IPS-20b (cell line): ENCODE measurements at regions not wholly inside any gene's neighbourhood (a gene's known extent, or its start where the extent isn't known, plus 50 kb on each side); places are given as distances from the start of the nearest gene placed in this dataset.

Experiments
- H3K27ac ChIP-seq: one replicate; pipeline ENCODE4 v1.5.1; 2013; ENCODE audit warnings: low read length
- H3K27me3 ChIP-seq: 2 replicates; pipeline ENCODE4 v1.6.1; 2013; ENCODE audit warnings: mild to moderate bottlenecking, low read length, inconsistent platforms; ENCODE audit not compliant: insufficient read depth
- H3K36me3 ChIP-seq: 2 replicates; pipeline ENCODE4 v1.6.1; 2013; ENCODE audit warnings: low read depth, mild to moderate bottlenecking, inconsistent platforms, low read length, moderate library complexity; ENCODE audit not compliant: insufficient read depth
- H3K4me1 ChIP-seq: 2 replicates; pipeline ENCODE4 v1.6.1; 2013; ENCODE audit warnings: mild to moderate bottlenecking, control low read depth, inconsistent platforms, low read length, moderate library complexity; ENCODE audit not compliant: insufficient read depth
- H3K4me3 ChIP-seq: 2 replicates; pipeline ENCODE4 v1.5.1; 2013; ENCODE audit warnings: mild to moderate bottlenecking, low read length, inconsistent platforms
- H3K9ac ChIP-seq: 2 replicates; pipeline ENCODE4 v1.6.1; 2013; ENCODE audit warnings: low read depth, mild to moderate bottlenecking, inconsistent platforms, low read length, moderate library complexity
- H3K9me3 ChIP-seq: 2 replicates; pipeline ENCODE4 v1.6.1; 2013; ENCODE audit warnings: mild to moderate bottlenecking, low read depth, low read length, inconsistent platforms; ENCODE audit not compliant: insufficient read depth

- no peaks in the 10 kb centered on the region for H3K4me1 ChIP-seq
- H3K9me3 ChIP-seq = no peaks in the 10 kb centered on the region
- H3K9ac ChIP-seq = no peak overlapping the region
- H3K36me3 ChIP-seq = no peaks in the 10 kb centered on the region
- no peak overlapping the region for H3K4me3 ChIP-seq
- H3K27ac ChIP-seq = no peak overlapping the region
- no peaks in the 10 kb centered on the region for H3K27me3 ChIP-seq
These were observed 836.7 kb upstream of the GHITM start for GRCh38 chr10:83302623-83303022.

- Histone ChIP-seq H3K27me3 (no peaks in the 10 kb centered on the region), H3K4me1 (no peaks in the 10 kb centered on the region), H3K9me3 (no peaks in the 10 kb centered on the region), H3K27ac (no peak overlapping the region), H3K4me3 (no peak overlapping the region), H3K36me3 (no peaks in the 10 kb centered on the region), H3K9ac (no peak overlapping the region)
These were observed 828.6 kb upstream of the GHITM start for GRCh38 chr10:83310688-83311087.

GRCh38 chr10:83312570-83312969 lies 826.7 kb upstream of the GHITM start:
- Histone ChIP-seq H3K4me1 (no peaks in the 10 kb centered on the region), H3K4me3 (no peak overlapping the region), H3K27ac (no peak overlapping the region), H3K36me3 (no peaks in the 10 kb centered on the region), H3K9me3 (no peaks in the 10 kb centered on the region), H3K9ac (no peak overlapping the region), H3K27me3 (no peaks in the 10 kb centered on the region)

GRCh38 chr10:83332690-83333089 lies 806.6 kb upstream of the GHITM start:
- no peaks in the 10 kb centered on the region for H3K27me3 ChIP-seq
- H3K9me3 ChIP-seq = no peaks in the 10 kb centered on the region
- no peaks in the 10 kb centered on the region for H3K4me1 ChIP-seq
- H3K36me3 ChIP-seq = no peaks in the 10 kb centered on the region
- no peak overlapping the region for H3K27ac ChIP-seq
- H3K9ac ChIP-seq = no peak overlapping the region
- no peak overlapping the region for H3K4me3 ChIP-seq

- Histone ChIP-seq H3K27ac (no peak overlapping the region), H3K36me3 (no peaks in the 10 kb centered on the region), H3K4me3 (no peak overlapping the region), H3K4me1 (no peaks in the 10 kb centered on the region), H3K27me3 (no peaks in the 10 kb centered on the region), H3K9me3 (no peaks in the 10 kb centered on the region), H3K9ac (no peak overlapping the region)
These were observed 805.7 kb upstream of the GHITM start for GRCh38 chr10:83333566-83333965.

- H3K36me3 ChIP-seq = no peaks in the 10 kb centered on the region
- H3K27me3 ChIP-seq = no peaks in the 10 kb centered on the region
- no peaks in the 10 kb centered on the region for H3K4me1 ChIP-seq
- peaks cover 9% of the 10 kb centered on the region; the same call in 1 of the 2 replicates for H3K9me3 ChIP-seq
- H3K4me3 ChIP-seq = no peak overlapping the region
- no peak overlapping the region for H3K27ac ChIP-seq
- no peak overlapping the region for H3K9ac ChIP-seq
These were observed 795.6 kb upstream of the GHITM start for GRCh38 chr10:83343676-83344075.

- no peak overlapping the region for H3K27ac ChIP-seq
- no peaks in the 10 kb centered on the region for H3K36me3 ChIP-seq
- H3K4me3 ChIP-seq = no peak overlapping the region
- no peak overlapping the region for H3K9ac ChIP-seq
- no peaks in the 10 kb centered on the region for H3K27me3 ChIP-seq
- peaks cover 9% of the 10 kb centered on the region; the same call in 1 of the 2 replicates for H3K9me3 ChIP-seq
- H3K4me1 ChIP-seq = no peaks in the 10 kb centered on the region
These were observed 792.9 kb upstream of the GHITM start for GRCh38 chr10:83346266-83346910.

GRCh38 chr10:83352588-83352987 lies 786.7 kb upstream of the GHITM start:
- H3K27me3 ChIP-seq = no peaks in the 10 kb centered on the region
- H3K4me1 ChIP-seq = no peaks in the 10 kb centered on the region
- H3K9me3 ChIP-seq = no peaks in the 10 kb centered on the region; the same call in 1 of the 2 replicates
- H3K4me3 ChIP-seq = no peak overlapping the region
- no peaks in the 10 kb centered on the region for H3K36me3 ChIP-seq
- no peak overlapping the region for H3K9ac ChIP-seq
- no peak overlapping the region for H3K27ac ChIP-seq

- H3K4me1 ChIP-seq = no peaks in the 10 kb centered on the region
- H3K27me3 ChIP-seq = no peaks in the 10 kb centered on the region
- H3K27ac ChIP-seq = no peak overlapping the region
- H3K4me3 ChIP-seq = no peak overlapping the region
- H3K36me3 ChIP-seq = no peaks in the 10 kb centered on the region
- H3K9me3 ChIP-seq = no peaks in the 10 kb centered on the region; the same call in 1 of the 2 replicates
- H3K9ac ChIP-seq = no peak overlapping the region
These were observed 784.9 kb upstream of the GHITM start for GRCh38 chr10:83354456-83354855.

- no peaks in the 10 kb centered on the region for H3K36me3 ChIP-seq
- no peaks in the 10 kb centered on the region; the same call in 1 of the 2 replicates for H3K9me3 ChIP-seq
- H3K4me1 ChIP-seq = no peaks in the 10 kb centered on the region
- H3K9ac ChIP-seq = no peak overlapping the region
- H3K27me3 ChIP-seq = no peaks in the 10 kb centered on the region
- H3K4me3 ChIP-seq = no peak overlapping the region
- H3K27ac ChIP-seq = no peak overlapping the region
These were observed 782.3 kb upstream of the GHITM start for GRCh38 chr10:83357004-83357403.

- no peak overlapping the region for H3K4me3 ChIP-seq
- H3K27ac ChIP-seq = no peak overlapping the region
- no peaks in the 10 kb centered on the region for H3K27me3 ChIP-seq
- no peaks in the 10 kb centered on the region for H3K36me3 ChIP-seq
- H3K9me3 ChIP-seq = no peaks in the 10 kb centered on the region; the same call in 1 of the 2 replicates
- H3K9ac ChIP-seq = no peak overlapping the region
- no peaks in the 10 kb centered on the region for H3K4me1 ChIP-seq
These were observed 781.7 kb upstream of the GHITM start for GRCh38 chr10:83357627-83358026.

GRCh38 chr10:83367036-83367435 lies 772.3 kb upstream of the GHITM start:
- Histone ChIP-seq H3K36me3 (no peaks in the 10 kb centered on the region), H3K27ac (no peak overlapping the region), H3K4me3 (no peak overlapping the region), H3K4me1 (peaks cover 7% of the 10 kb centered on the region), H3K9ac (no peak overlapping the region), H3K27me3 (no peaks in the 10 kb centered on the region), H3K9me3 (no peaks in the 10 kb centered on the region)
